ENCODE measurements at regions not wholly inside any gene's neighbourhood (a gene's known extent, or its start where the extent isn't known, plus 50 kb on each side); places are given as distances from the start of the nearest gene placed in this dataset.

DNA sequence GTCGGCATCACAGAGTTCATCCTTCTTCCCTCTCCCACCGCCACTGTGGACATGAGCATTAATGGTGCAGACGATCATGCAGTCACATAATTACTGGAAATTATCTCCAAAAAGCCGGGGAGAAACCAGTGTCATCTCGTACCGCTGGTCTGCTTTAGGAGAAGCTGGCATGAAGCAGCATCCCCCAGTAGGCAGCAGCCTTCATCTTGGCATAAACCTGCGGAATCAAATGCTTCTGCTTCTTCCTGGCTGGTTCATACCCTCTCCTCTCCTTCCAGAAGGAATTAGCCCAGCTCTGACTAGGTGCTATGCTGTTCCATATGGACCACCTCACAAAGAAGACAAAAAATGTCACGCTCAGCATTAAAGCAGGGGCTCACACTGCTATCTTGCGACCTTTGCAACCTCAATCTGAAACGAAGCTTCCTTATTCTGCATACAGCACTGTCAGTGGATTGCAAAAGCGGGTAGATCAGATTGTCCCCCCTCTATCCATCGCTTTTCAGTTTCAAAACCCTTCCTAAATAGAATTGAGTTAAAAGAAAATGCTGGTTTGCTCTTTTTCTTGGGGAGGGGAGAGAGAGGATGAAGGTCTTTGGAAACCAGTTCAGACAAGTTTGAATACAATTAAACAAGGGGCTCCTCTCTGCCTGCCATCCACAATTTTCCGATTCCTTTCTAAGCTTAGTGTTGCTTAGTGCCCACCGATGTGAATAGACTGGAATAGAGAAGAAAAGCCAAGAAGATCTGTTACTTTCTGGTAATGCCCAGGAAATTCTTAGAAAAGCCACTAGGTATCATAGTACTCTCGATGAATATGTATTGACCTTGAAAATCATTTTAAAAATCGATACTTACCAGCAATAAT, 212.1 kb upstream of the ZNF521 start:
- ATAC-seq (no peak), DNase-seq (ENCODE audit: low read depth, low spot score) (no peak)
- Histone ChIP-seq H3K27me3 (ENCODE audit: insufficient read depth, low read length) (no peaks in the 10 kb centered on the region), H3K4me1 (ENCODE audit: control insufficient read depth in 1 of 2, insufficient read depth in 2 of 2, low read length in 2 of 2) (no peaks in the 10 kb centered on the region), H3K9me3 (ENCODE audit: control insufficient read depth in 1 of 2, insufficient read depth in 1 of 2, low read depth in 1 of 2, low read length in 2 of 2) (no peaks in the 10 kb centered on the region), H3K79me2 (ENCODE audit: insufficient read depth, low read length) (no peaks in the 10 kb centered on the region), H3K4me2 (ENCODE audit: low read length) (no peak overlapping the region), H3K9me2 (ENCODE audit: insufficient read depth) (no peaks in the 10 kb centered on the region), H4K20me1 (ENCODE audit: insufficient read depth) (no peaks in the 10 kb centered on the region), H3K36me3 (ENCODE audit: control insufficient read depth in 1 of 2, insufficient read depth in 2 of 2, low read length in 2 of 2) (no peaks in the 10 kb centered on the region), H2AFZ (ENCODE audit: low read depth, low read length, poor library complexity, severe bottlenecking) (no peak overlapping the region), H3K4me3 (replicated peaks in 1 of 2; ENCODE audit: low read depth in 1 of 2, low read length in 2 of 2) (no peak overlapping the region), H3K27ac (ENCODE audit: low read depth, low read length) (no peak overlapping the region), H3K9ac (ENCODE audit: low read length) (no peak overlapping the region)
- CTCF ChIA-PET, result no interaction called here
- POLR2A ChIA-PET, result no interaction called here
- RAD21 ChIA-PET (ENCODE audit: low non-redundant PET in 1 of 2, low total read pairs in 2 of 2, uncharacterized antibody in 2 of 2, unreplicated experiment in 2 of 2), result no interaction called here
- BruUV-seq (replicated peaks), result no TSS peak
- intact Hi-C loops (cut with micrococcal nuclease), result loop anchor here (10.0 kb wide), 1 partner anchor 271 kb away; no protein-coding TSS in a partner anchor
- TF ChIP-seq, protein P1, sequence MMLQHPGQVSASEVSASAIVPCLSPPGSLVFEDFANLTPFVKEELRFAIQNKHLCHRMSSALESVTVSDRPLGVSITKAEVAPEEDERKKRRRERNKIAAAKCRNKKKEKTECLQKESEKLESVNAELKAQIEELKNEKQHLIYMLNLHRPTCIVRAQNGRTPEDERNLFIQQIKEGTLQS (IDR thresholded peaks at IDR 0.05), result no peak
- TF ChIP-seq ZFX (IDR thresholded peaks at IDR 0.05) (no peak), CEBPB (IDR thresholded peaks at IDR 0.05; ENCODE audit: low read depth) (no peak), SRF (IDR thresholded peaks at IDR 0.05; ENCODE audit: low read depth) (no peak), EGR1 (IDR thresholded peaks at IDR 0.05; ENCODE audit: low read depth) (no peak), FOSL1 (IDR thresholded peaks at IDR 0.05; ENCODE audit: low read depth) (no peak), SIN3A (IDR thresholded peaks at IDR 0.05; ENCODE audit: low read depth) (no peak), POLR2AphosphoS5 (IDR thresholded peaks at IDR 0.05; ENCODE audit: low read depth, low read length) (no peak), ZNF274 (IDR thresholded peaks at IDR 0.05; ENCODE audit: low read depth, low read length) (no peak), YY1 (IDR thresholded peaks at IDR 0.05; ENCODE audit: extremely low read depth, insufficient replicate concordance, low read depth, low read length) (no peak), EZH2 (IDR thresholded peaks at IDR 0.05) (no peak), EZH2phosphoT487 (IDR thresholded peaks at IDR 0.05; ENCODE audit: borderline replicate concordance) (no peak)

Measured in HCT116 (cell line).